SJSA1 (cell line): ENCODE measurements at regions not wholly inside any gene's neighbourhood (a gene's known extent, or its start where the extent isn't known, plus 50 kb on each side); places are given as distances from the start of the nearest gene placed in this dataset.
A peak's percentile ranks its signal among the peaks of the same experiment; 100 is the strongest.

Source experiments
- DNase-seq, 2 experiments: peaks; one replicate each; pipeline ENCODE4 v3.0.0-alpha.2; 2015 to 2020; ENCODE audit warnings: low spot score in 2 of 2, low read depth in 1 of 2
- H3K27ac ChIP-seq: fragments of 250-450 bp; sonication (Bioruptor Pico); 2 replicates; pipeline ENCODE4 v1.5.1; 2020; ENCODE audit warnings: mild to moderate bottlenecking, moderate library complexity
- H3K27me3 ChIP-seq: fragments of 250-450 bp; sonication (Bioruptor Pico); replicated peaks from 2 replicates; pipeline ENCODE4 v1.5.1; 2020; ENCODE audit warnings: mild to moderate bottlenecking, moderate library complexity
- H3K36me3 ChIP-seq: fragments of 250-450 bp; sonication (Bioruptor Pico); 2 replicates; pipeline ENCODE4 v1.5.1; 2020; ENCODE audit warnings: mild to moderate bottlenecking
- H3K4me1 ChIP-seq: fragments of 250-450 bp; sonication (Bioruptor Pico); replicated peaks from 2 replicates; pipeline ENCODE4 v1.6.1; 2021; ENCODE audit warnings: mild to moderate bottlenecking
- H3K4me3 ChIP-seq: fragments of 250-450 bp; sonication (Bioruptor Pico); 2 replicates; pipeline ENCODE4 v1.5.1; 2020; ENCODE audit warnings: mild to moderate bottlenecking
- H3K9me3 ChIP-seq: fragments of 250-450 bp; sonication (Bioruptor Pico); replicated peaks from 2 replicates; pipeline ENCODE4 v1.5.1; 2020; ENCODE audit warnings: mild to moderate bottlenecking

DNA sequence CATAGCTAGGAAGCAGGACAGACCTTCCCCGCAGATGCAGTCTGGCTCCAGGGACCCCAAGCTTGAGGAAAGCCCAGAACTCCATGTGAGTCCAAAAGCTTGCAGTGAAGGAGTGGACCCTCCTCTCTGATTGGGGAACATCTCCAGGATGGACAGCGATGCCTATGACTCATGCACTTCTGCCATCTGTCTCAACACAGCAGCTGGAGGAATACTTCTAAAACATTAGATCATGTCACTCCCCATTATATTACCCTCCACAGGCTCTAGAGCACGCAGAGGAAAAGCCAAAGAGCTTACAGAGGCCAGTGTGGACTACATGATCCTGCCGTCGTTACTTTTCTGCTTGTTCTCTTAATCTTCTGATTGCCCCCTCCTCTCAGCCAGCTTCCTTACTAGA lies 605.7 kb downstream of the INSC start:
- no peak for DNase-seq
- H3K4me1 ChIP-seq = peaks cover 13% of the 10 kb centered on the region
- H3K9me3 ChIP-seq = 0 out of 2 replicates have a peak, but pooled peaks cover 5% of the 10 kb centered on the region
- H3K4me3 ChIP-seq = no peak overlapping the region
- H3K27me3 ChIP-seq = no peaks in the 10 kb centered on the region
- H3K27ac ChIP-seq = no peak overlapping the region
- H3K36me3 ChIP-seq = no peaks in the 10 kb centered on the region

DNA sequence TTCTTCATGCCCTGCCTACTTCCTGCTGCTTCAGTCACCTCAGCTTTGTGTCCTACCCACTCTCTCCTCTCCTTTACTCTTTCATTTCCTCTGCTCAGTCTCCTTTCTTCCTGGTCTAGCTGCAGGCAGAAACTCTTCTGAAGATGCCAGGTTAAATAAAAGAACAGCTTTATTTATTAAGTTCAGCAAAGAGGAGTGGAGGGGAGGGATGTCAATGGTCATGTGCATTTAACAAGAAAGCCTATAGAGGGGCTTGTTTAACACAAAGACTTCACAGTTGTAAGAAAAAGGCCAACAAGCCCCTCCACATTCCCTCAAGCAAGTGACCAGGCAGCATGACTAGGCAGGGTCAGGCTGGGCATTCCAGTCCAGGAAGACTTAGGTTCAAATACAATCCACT lies 609.2 kb downstream of the INSC start:
- no peak overlapping the region for H3K4me3 ChIP-seq
- no peaks in the 10 kb centered on the region for H3K27me3 ChIP-seq
- H3K36me3 ChIP-seq = no peaks in the 10 kb centered on the region
- no peak for DNase-seq
- no peak overlapping the region for H3K27ac ChIP-seq
- H3K4me1 ChIP-seq = peaks cover 12% of the 10 kb centered on the region
- 0 out of 2 replicates have a peak, but pooled peaks cover 5% of the 10 kb centered on the region for H3K9me3 ChIP-seq

DNA sequence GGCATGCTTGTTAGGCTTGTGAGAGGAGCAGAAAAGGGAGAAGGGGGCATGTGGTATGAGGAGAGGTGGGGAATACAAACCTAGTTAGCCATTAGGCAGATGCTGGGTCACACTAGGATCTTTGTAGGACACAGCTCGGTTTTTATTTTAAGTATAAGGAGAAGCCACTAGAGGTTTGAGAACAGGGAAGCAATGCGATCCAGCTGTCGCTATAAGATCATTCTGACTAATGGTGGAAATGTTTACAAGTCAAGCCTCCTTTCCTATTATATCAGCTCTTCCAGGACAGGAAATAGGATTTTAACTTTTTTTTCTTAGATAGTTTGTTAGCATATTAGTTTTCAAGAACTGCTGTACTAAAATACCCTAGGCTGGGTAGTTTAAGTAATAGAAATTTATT lies 609.9 kb downstream of the INSC start:
- H3K27ac ChIP-seq = no peak overlapping the region
- H3K36me3 ChIP-seq = no peaks in the 10 kb centered on the region
- no peak overlapping the region for H3K4me3 ChIP-seq
- H3K9me3 ChIP-seq = 0 out of 2 replicates have a peak, but pooled peaks cover 5% of the 10 kb centered on the region
- no peak for DNase-seq
- H3K27me3 ChIP-seq = no peaks in the 10 kb centered on the region
- peaks cover 12% of the 10 kb centered on the region for H3K4me1 ChIP-seq

DNA sequence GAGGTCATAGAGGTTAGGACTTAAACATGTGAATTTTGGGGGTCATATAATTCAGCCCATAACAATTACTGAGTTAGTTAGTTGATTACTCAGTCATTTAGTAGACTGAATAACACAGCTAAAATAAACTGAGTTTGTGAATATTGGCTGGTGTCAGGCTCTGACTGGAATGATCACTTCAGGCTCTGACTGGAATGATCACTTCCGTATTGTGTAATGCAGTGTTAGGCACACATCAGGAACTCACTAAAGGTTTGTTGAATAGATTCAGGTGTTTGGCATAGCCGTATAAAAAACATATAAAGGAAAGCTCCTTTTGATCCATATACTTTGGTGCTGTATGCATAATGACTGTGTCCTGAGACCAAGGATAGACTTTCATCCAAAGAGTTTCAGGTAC lies 610.5 kb downstream of the INSC start:
- peaks cover 12% of the 10 kb centered on the region for H3K4me1 ChIP-seq
- no peaks in the 10 kb centered on the region for H3K27me3 ChIP-seq
- H3K4me3 ChIP-seq = no peak overlapping the region
- H3K36me3 ChIP-seq = no peaks in the 10 kb centered on the region
- no peak overlapping the region for H3K27ac ChIP-seq
- 0 out of 2 replicates have a peak, but pooled peaks cover 5% of the 10 kb centered on the region for H3K9me3 ChIP-seq
- DNase-seq = no peak

DNA sequence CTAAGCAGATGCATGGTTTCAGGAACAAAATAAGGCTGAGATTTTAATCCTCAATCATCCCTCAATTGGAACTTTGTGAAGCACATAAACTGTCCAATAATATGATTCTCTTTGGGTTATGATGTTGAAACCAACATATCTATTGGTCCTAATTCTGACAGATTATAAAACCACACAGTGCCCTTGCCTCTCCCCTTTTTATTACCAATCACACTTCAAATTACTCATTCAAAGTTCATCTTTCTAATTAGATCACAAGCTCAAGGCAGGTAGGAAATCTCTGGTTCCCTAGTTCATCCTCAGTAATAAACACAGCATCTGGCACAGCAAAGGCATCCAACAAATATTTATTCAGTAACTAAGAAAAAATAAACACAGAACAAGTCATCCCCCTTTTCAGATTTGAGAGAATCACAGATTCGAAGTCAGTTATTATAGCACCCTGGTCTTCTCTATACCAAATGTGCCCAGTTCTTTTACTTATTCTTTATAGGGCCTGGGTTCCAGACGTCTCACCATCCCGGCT lies 611.6 kb downstream of the INSC start:
- 0 out of 2 replicates have a peak, but pooled peaks cover 5% of the 10 kb centered on the region for H3K9me3 ChIP-seq
- H3K27ac ChIP-seq = no peak overlapping the region
- no peaks in the 10 kb centered on the region for H3K27me3 ChIP-seq
- no peak overlapping the region for H3K4me3 ChIP-seq
- peaks cover 12% of the 10 kb centered on the region for H3K4me1 ChIP-seq
- no peaks in the 10 kb centered on the region for H3K36me3 ChIP-seq
- DNase-seq = peak in 1 of 2 experiments; percentile 35

DNA sequence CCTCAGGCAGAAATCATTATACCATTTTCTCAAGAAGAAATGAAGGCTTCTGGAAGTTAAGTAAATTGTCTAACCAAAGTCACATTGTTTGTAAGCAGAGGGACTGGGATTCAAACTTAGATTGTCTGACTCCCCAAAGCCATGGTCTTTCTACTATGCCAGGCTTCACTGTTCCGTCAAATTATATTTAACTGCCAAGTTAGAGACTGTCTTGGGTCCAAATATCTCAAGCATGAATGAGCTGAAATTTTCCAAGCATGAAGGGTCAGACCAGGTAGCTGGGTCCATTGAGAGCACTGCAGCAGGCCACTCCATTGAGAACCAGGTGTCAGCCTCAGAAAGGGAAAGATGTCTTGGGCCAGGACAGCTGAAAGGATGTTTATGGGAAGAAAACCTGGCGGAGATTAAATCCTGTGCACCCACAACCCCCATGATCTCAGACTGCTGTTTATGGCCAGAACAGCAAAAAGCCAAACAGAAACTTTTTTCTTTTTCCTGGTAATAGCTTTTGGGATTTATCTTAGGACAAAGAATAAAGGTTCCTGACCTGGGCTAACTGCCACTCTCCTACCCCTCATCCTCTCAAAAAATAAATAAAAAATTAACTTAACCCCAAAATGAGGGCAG lies 612.3 kb downstream of the INSC start:
- Histone ChIP-seq H3K27me3 (no peaks in the 10 kb centered on the region), H3K4me3 (no peak overlapping the region), H3K9me3 (0 out of 2 replicates have a peak, but pooled peaks cover 3% of the 10 kb centered on the region), H3K4me1 (peaks cover 12% of the 10 kb centered on the region), H3K27ac (no peak overlapping the region), H3K36me3 (no peaks in the 10 kb centered on the region)
- no peak for DNase-seq

DNA sequence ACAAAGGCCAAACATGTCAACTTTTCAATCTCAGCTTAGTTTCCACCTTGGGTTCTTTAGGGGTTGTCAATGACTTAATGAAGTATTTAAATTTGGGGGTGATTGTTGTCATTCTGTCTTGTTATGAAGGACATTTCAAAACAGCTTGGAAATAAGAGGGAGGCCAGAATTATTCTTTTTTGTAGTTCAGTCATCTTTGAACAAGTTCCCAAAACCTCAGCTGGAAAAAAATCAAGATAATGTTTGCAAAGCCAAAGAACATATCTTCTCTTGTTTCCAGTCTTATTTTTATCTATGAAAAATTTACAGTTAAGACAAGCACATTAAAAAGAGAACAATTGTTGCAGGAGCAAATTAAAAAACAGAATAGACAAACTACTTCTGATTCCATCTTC lies 612.8 kb downstream of the INSC start:
- Histone ChIP-seq H3K9me3 (no peaks in the 10 kb centered on the region), H3K4me3 (no peak overlapping the region), H3K36me3 (no peaks in the 10 kb centered on the region), H3K27me3 (no peaks in the 10 kb centered on the region), H3K4me1 (peaks cover 12% of the 10 kb centered on the region), H3K27ac (no peak overlapping the region)
- no peak for DNase-seq

DNA sequence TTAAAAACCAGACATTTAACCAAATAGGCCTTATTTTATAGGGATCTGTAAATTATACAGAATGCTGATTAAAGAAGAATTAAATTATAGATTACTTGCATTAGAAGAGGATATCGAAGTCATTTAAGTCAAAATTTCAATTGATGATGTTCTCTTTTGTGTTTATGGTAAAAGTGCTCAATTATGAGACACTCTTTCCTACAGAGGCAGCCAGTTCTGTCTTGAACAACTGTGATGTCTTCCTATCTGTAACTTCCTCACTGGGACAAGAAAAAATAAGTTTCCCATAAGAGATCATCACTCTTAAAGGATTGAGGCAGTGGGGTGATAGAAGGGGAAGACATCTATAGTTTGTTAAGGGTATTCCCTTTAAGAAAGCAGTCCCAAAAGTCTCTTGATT lies 613.5 kb downstream of the INSC start:
- peaks cover 12% of the 10 kb centered on the region for H3K4me1 ChIP-seq
- H3K36me3 ChIP-seq = no peaks in the 10 kb centered on the region
- H3K4me3 ChIP-seq = no peak overlapping the region
- no peak for DNase-seq
- no peaks in the 10 kb centered on the region for H3K27me3 ChIP-seq
- H3K27ac ChIP-seq = no peak overlapping the region
- H3K9me3 ChIP-seq = no peaks in the 10 kb centered on the region

DNA sequence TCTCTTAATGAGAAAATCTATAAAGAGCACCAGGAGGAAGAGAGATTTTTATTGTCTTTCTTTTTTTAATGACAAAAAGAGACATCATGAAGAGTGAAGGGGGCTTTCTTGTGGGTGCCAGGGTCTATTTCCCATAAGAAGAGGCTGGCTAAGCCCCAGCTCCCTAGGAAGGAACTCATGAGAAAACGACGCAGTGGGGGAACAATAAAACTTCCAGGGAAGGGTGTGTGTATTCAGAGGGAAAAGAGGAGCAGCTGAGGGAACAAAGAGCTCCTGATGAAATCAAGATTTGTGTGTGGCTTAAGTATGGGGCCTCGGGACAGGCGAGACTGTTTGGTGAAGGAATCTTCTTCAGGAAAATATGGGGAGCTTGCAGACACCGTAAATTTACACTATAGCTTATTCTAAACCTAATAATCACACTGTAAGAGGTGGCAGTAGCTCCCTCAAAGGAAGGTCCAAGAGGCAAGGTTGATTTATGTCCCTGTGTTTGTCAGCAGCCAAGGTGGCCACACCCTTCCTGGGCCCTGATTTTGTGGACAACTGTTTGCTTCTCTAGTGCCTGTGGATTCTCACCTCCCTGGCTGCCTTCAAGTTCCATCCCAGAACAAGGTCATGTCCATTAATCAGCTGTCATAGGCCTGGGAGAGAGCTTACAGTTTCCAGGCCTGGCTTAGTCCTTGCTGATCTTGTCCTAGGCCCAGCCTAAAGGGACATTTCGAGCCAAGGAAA lies 615.7 kb downstream of the INSC start:
- DNase-seq = no peak
- H3K27ac ChIP-seq = no peak overlapping the region

DNA sequence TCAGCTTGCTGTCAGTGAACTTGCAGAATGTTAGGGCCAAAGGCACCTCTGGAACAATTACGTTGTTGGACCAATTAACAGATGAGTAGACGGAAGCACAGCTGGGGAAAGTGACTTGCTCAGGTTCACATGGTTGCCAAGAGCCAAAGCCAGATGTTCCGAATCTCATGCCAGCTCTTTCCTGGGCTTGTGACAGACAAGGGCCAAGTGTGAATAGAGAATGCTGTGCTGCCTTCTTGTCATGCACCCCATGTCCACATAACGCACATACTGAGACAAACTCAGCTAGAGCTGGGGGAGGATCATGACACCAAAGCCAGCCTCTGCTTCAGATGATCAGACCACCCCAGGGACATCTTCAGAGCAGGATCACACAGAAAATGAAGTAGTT lies 616.3 kb downstream of the INSC start:
- no peaks in the 10 kb centered on the region for H3K36me3 ChIP-seq
- no peak for DNase-seq
- H3K4me1 ChIP-seq = peaks cover 21% of the 10 kb centered on the region
- no peaks in the 10 kb centered on the region for H3K9me3 ChIP-seq
- no peak overlapping the region for H3K27ac ChIP-seq
- no peak overlapping the region for H3K4me3 ChIP-seq
- no peaks in the 10 kb centered on the region for H3K27me3 ChIP-seq

More for the DNA sequence above, 615.7 kb downstream of the INSC start:
- Histone ChIP-seq H3K27me3 (no peaks in the 10 kb centered on the region), H3K4me3 (no peak overlapping the region), H3K36me3 (no peaks in the 10 kb centered on the region), H3K4me1 (peaks cover 15% of the 10 kb centered on the region), H3K9me3 (no peaks in the 10 kb centered on the region)

DNA sequence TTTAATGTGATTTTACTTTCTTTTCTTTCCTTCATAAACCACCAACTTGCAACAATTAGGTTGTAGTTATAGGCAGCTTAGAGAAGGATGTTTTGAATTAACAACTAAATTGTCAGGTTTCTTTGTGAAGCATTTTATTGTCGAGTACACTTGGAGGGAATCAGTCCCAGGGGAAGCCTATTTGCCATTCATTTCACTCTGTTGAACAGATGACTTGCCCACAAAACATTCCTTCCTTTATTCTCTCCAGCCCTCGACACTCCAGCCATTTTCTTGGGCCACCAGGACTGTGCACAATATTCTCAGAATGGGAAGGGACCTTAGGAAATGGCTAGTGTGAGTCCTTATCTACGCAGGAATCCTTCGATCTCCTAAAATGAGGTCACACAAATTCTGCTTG lies 620.6 kb downstream of the SOX6 start:
- H3K4me3 ChIP-seq = no peak overlapping the region
- H3K4me1 ChIP-seq = peaks cover 12% of the 10 kb centered on the region
- no peaks in the 10 kb centered on the region for H3K36me3 ChIP-seq
- H3K27ac ChIP-seq = no peak overlapping the region
- no peaks in the 10 kb centered on the region for H3K9me3 ChIP-seq
- peak; percentile 44 to 50 for DNase-seq
- H3K27me3 ChIP-seq = no peaks in the 10 kb centered on the region

DNA sequence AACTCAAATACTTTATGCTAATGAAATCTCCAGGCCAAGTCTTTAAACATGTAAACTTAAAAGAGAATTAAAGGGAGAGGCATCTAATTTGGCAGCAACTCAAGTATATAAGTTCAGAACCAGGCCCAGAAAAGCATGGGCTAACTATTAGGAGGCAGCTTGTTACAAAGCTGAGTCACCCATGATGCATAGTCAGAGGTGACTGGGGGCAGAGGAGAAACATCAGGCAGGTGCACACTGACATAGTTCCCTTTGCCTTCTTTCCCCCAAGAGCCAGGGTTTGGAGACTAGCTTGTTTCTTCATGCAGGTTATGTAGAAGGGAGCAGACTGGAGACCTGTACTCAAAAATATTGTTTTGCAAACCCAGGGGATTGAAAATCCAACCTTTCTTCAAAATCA lies 619.0 kb downstream of the SOX6 start:
- H3K4me3 ChIP-seq = no peak overlapping the region
- no peaks in the 10 kb centered on the region for H3K36me3 ChIP-seq
- no peaks in the 10 kb centered on the region for H3K9me3 ChIP-seq
- no peak for DNase-seq
- H3K27me3 ChIP-seq = no peaks in the 10 kb centered on the region
- H3K4me1 ChIP-seq = peaks cover 13% of the 10 kb centered on the region
- H3K27ac ChIP-seq = no peak overlapping the region

DNA sequence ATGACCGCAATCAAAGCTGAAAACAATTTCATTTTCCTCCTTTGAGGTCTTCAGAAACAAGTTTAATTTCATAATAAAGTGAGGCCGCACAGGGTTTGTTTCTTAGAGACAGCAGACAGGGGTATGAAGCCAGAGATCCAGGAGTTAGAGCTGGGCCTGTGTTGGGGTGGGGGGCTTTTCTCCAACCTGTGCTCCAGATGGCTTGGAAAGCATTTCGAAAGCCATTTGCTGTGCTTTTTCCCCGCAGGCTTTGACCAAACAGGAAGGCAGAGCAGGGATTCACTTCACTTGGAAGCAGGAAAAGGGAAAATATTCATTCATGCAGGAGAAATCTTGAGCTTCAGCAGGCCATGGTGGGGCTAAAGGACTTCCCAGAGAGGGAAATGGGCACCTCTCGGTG lies 617.4 kb downstream of the SOX6 start:
- Histone ChIP-seq H3K36me3 (no peaks in the 10 kb centered on the region), H3K4me3 (no peak overlapping the region), H3K27ac (no peak overlapping the region), H3K4me1 (peaks cover 20% of the 10 kb centered on the region), H3K9me3 (no peaks in the 10 kb centered on the region), H3K27me3 (no peaks in the 10 kb centered on the region)
- DNase-seq = no peak
